Activated T-helper 2 cell treated with anti-CD3 and anti-CD28 coated beads, Interferon-gamma antibody, Interleukin-2, Interleukin-4, amounts not matched to agents 10 μg/mL and 5 μg/mL and 100 μg/mL, durations not matched to agents 14 hours and 24 hours and 36 hours (primary cell): ENCODE measurements at regions not wholly inside any gene's neighbourhood (a gene's known extent, or its start where the extent isn't known, plus 50 kb on each side); places are given as distances from the start of the nearest gene placed in this dataset.
"Not testable (repeated sequence)": the region's sequence is repeated elsewhere in the genome, so short reads cannot be mapped to it uniquely, and the experiment has no call there.

Experiments
- DNase-seq: peaks from one replicate; pipeline ENCODE4 v3.0.0; 2021; ENCODE audit warnings: low spot score
- H3K27ac Mint-ChIP-seq: one replicate; pipeline ENCODE4 v1.8.0; 2021; ENCODE audit warnings: mixed read lengths
- H3K27me3 Mint-ChIP-seq: one replicate; pipeline ENCODE4 v1.8.0; 2021; ENCODE audit warnings: low read depth, mixed read lengths
- H3K36me3 Mint-ChIP-seq: one replicate; pipeline ENCODE4 v1.8.0; 2021; ENCODE audit warnings: low read depth, mixed read lengths
- H3K4me1 Mint-ChIP-seq: one replicate; pipeline ENCODE4 v1.8.0; 2021; ENCODE audit warnings: low read depth, mixed read lengths
- H3K4me3 Mint-ChIP-seq: one replicate; pipeline ENCODE4 v1.8.0; 2021; ENCODE audit warnings: low read depth, mild to moderate bottlenecking, moderate library complexity, mixed read lengths
- H3K9me3 Mint-ChIP-seq: one replicate; pipeline ENCODE4 v1.8.0; 2021; ENCODE audit warnings: mixed read lengths
- intact Hi-C: fragments of 100-400 bp; cut with micrococcal nuclease; formaldehyde crosslinking; loops from one replicate; pipeline ENCODE4 v1.15.1; 2023

- Mint-ChIP-seq H3K27me3 (no peaks in the 10 kb centered on the region), H3K4me3 (no peak overlapping the region), H3K9me3 (peaks cover 24% of the 10 kb centered on the region), H3K27ac (no peak overlapping the region), H3K4me1 (no peaks in the 10 kb centered on the region), H3K36me3 (no peaks in the 10 kb centered on the region)
- no peak for DNase-seq
- intact Hi-C loops, result no loop called here
Observed at GRCh38 chr4:126616795-126617194, 1016.0 kb upstream of the INTU start.

GRCh38 chr4:126627255-126627654 is 1005.5 kb upstream of the INTU start:
- DNase-seq, result no peak
- Mint-ChIP-seq H3K9me3 (peaks cover 4% of the 10 kb centered on the region), H3K27ac (no peak overlapping the region), H3K36me3 (no peaks in the 10 kb centered on the region), H3K27me3 (no peaks in the 10 kb centered on the region), H3K4me1 (no peaks in the 10 kb centered on the region), H3K4me3 (no peak overlapping the region)
- intact Hi-C loops, result no loop called here

- H3K27me3 Mint-ChIP-seq, result no peaks in the 10 kb centered on the region
- no peak for DNase-seq
- no peaks in the 10 kb centered on the region for H3K9me3 Mint-ChIP-seq
- H3K27ac Mint-ChIP-seq, result no peak overlapping the region
- H3K4me3 Mint-ChIP-seq, result no peak overlapping the region
- H3K36me3 Mint-ChIP-seq, result no peaks in the 10 kb centered on the region
- H3K4me1 Mint-ChIP-seq, result no peaks in the 10 kb centered on the region
- intact Hi-C loops, result no loop called here
Observed at GRCh38 chr4:126628933-126629332, 1003.8 kb upstream of the INTU start.

GRCh38 chr4:126630230-126630629 is 1002.5 kb upstream of the INTU start:
- Mint-ChIP-seq H3K27me3 (no peaks in the 10 kb centered on the region), H3K27ac (no peak overlapping the region), H3K36me3 (no peaks in the 10 kb centered on the region), H3K4me3 (no peak overlapping the region), H3K9me3 (no peaks in the 10 kb centered on the region), H3K4me1 (no peaks in the 10 kb centered on the region)
- DNase-seq, result no peak
- intact Hi-C loops, result no loop called here

- intact Hi-C loops, result no loop called here
- Mint-ChIP-seq H3K27me3 (no peaks in the 10 kb centered on the region), H3K27ac (no peak overlapping the region), H3K9me3 (no peaks in the 10 kb centered on the region), H3K4me1 (no peaks in the 10 kb centered on the region), H3K4me3 (no peak overlapping the region), H3K36me3 (no peaks in the 10 kb centered on the region)
- no peak for DNase-seq
Observed at GRCh38 chr4:126633306-126633705, 999.5 kb upstream of the INTU start.

- intact Hi-C loops, result no loop called here
- H3K4me1 Mint-ChIP-seq, result no peaks in the 10 kb centered on the region
- H3K4me3 Mint-ChIP-seq, result no peak overlapping the region
- H3K36me3 Mint-ChIP-seq, result no peaks in the 10 kb centered on the region
- H3K27me3 Mint-ChIP-seq, result no peaks in the 10 kb centered on the region
- no peak for DNase-seq
- no peak overlapping the region for H3K27ac Mint-ChIP-seq
- H3K9me3 Mint-ChIP-seq, result peaks cover 8% of the 10 kb centered on the region
Observed at GRCh38 chr4:126637706-126638105, 995.1 kb upstream of the INTU start.

- Mint-ChIP-seq H3K9me3 (no peaks in the 10 kb centered on the region), H3K27me3 (no peaks in the 10 kb centered on the region), H3K4me3 (no peak overlapping the region), H3K27ac (no peak overlapping the region), H3K36me3 (no peaks in the 10 kb centered on the region), H3K4me1 (no peaks in the 10 kb centered on the region)
- no peak for DNase-seq
- intact Hi-C loops, result no loop called here
Observed at GRCh38 chr4:126647320-126647719, 985.4 kb upstream of the INTU start.

- Mint-ChIP-seq H3K27me3 (no peaks in the 10 kb centered on the region), H3K27ac (no peak overlapping the region), H3K36me3 (no peaks in the 10 kb centered on the region), H3K9me3 (no peaks in the 10 kb centered on the region), H3K4me3 (no peak overlapping the region), H3K4me1 (no peaks in the 10 kb centered on the region)
- intact Hi-C loops, result no loop called here
- no peak for DNase-seq
Observed at GRCh38 chr4:126647756-126648397, 984.9 kb upstream of the INTU start.

GRCh38 chr4:126658411-126658810 is 974.3 kb upstream of the INTU start:
- Mint-ChIP-seq H3K9me3 (no peaks in the 10 kb centered on the region), H3K4me3 (no peak overlapping the region), H3K27me3 (no peaks in the 10 kb centered on the region), H3K27ac (no peak overlapping the region), H3K36me3 (no peaks in the 10 kb centered on the region), H3K4me1 (no peaks in the 10 kb centered on the region)
- no peak for DNase-seq
- intact Hi-C loops, result no loop called here

GRCh38 chr4:126661194-126661593 is 971.6 kb upstream of the INTU start:
- H3K9me3 Mint-ChIP-seq, result no peaks in the 10 kb centered on the region

GRCh38 chr4:126664839-126665238 is 967.9 kb upstream of the INTU start:
- no peak overlapping the region for H3K27ac Mint-ChIP-seq
- no peaks in the 10 kb centered on the region for H3K9me3 Mint-ChIP-seq
- no peak for DNase-seq
- no peaks in the 10 kb centered on the region for H3K4me1 Mint-ChIP-seq
- H3K36me3 Mint-ChIP-seq, result no peaks in the 10 kb centered on the region
- H3K27me3 Mint-ChIP-seq, result no peaks in the 10 kb centered on the region
- intact Hi-C loops, result no loop called here
- H3K4me3 Mint-ChIP-seq, result no peak overlapping the region

More at GRCh38 chr4:126661194-126661593, 971.6 kb upstream of the INTU start:
- H3K4me1 Mint-ChIP-seq, result no peaks in the 10 kb centered on the region
- intact Hi-C loops, result no loop called here
- H3K36me3 Mint-ChIP-seq, result no peaks in the 10 kb centered on the region
- no peak overlapping the region for H3K27ac Mint-ChIP-seq
- no peak overlapping the region for H3K4me3 Mint-ChIP-seq
- no peaks in the 10 kb centered on the region for H3K27me3 Mint-ChIP-seq
- no peak for DNase-seq

- DNase-seq, H3K36me3 Mint-ChIP-seq, H3K4me3 Mint-ChIP-seq, H3K27ac Mint-ChIP-seq, H3K9me3 Mint-ChIP-seq, intact Hi-C loops, H3K27me3 Mint-ChIP-seq, H3K4me1 Mint-ChIP-seq: not testable (repeated sequence)
Observed at GRCh38 chr4:126670038-126670437, 962.7 kb upstream of the INTU start.

GRCh38 chr4:126678618-126679017 is 954.1 kb upstream of the INTU start:
- Mint-ChIP-seq H3K27me3 (no peaks in the 10 kb centered on the region), H3K4me3 (no peak overlapping the region), H3K4me1 (no peaks in the 10 kb centered on the region), H3K9me3 (no peaks in the 10 kb centered on the region), H3K27ac (no peak overlapping the region), H3K36me3 (no peaks in the 10 kb centered on the region)
- no peak for DNase-seq
- intact Hi-C loops, result no loop called here

- Mint-ChIP-seq H3K4me1 (no peaks in the 10 kb centered on the region), H3K4me3 (no peak overlapping the region), H3K27ac (no peak overlapping the region), H3K9me3 (peaks cover 4% of the 10 kb centered on the region), H3K36me3 (no peaks in the 10 kb centered on the region), H3K27me3 (no peaks in the 10 kb centered on the region)
- intact Hi-C loops, result no loop called here
- no peak for DNase-seq
Observed at GRCh38 chr4:126679303-126679702, 953.5 kb upstream of the INTU start.
